H9 (cell line): ENCODE measurements at regions not wholly inside any gene's neighbourhood (a gene's known extent, or its start where the extent isn't known, plus 50 kb on each side); places are given as distances from the start of the nearest gene placed in this dataset.

Experiments
- DNase-seq: peaks from one replicate; pipeline ENCODE4 v3.0.0-alpha.2; 2017
- H2AFZ ChIP-seq: one replicate; pipeline ENCODE4 v1.6.1; 2013; ENCODE audit warnings: mild to moderate bottlenecking, low read length, control low read depth, moderate library complexity
- H2AK5ac ChIP-seq: 2 replicates; pipeline ENCODE4 v1.6.1; 2013; ENCODE audit warnings: low read length, control low read depth, mixed read lengths; ENCODE audit not compliant: insufficient read length
- H2BK120ac ChIP-seq: one replicate; pipeline ENCODE4 v1.6.1; 2013; ENCODE audit warnings: low read depth, mild to moderate bottlenecking, low read length, control low read depth, inconsistent platforms; ENCODE audit not compliant: poor library complexity, severe bottlenecking
- H2BK12ac ChIP-seq: 2 replicates; pipeline ENCODE4 v1.6.1; 2013; ENCODE audit warnings: low read length, control low read depth, mixed read lengths, low read depth; ENCODE audit not compliant: insufficient read length
- H2BK15ac ChIP-seq: 2 replicates; pipeline ENCODE4 v1.6.1; 2013; ENCODE audit warnings: low read depth, low read length, control low read depth
- H2BK20ac ChIP-seq: one replicate; pipeline ENCODE4 v1.6.1; 2013; ENCODE audit warnings: low read depth, mild to moderate bottlenecking, low read length, control low read depth, inconsistent platforms; ENCODE audit not compliant: poor library complexity, severe bottlenecking
- H2BK5ac ChIP-seq: 2 replicates; pipeline ENCODE4 v1.6.1; 2013; ENCODE audit warnings: low read length, control low read depth, mixed read lengths; ENCODE audit not compliant: insufficient read length
- H3K14ac ChIP-seq: 2 replicates; pipeline ENCODE4 v1.6.1; 2013; ENCODE audit warnings: low read length, control low read depth; ENCODE audit not compliant: insufficient read depth
- H3K18ac ChIP-seq: 2 replicates; pipeline ENCODE4 v1.6.1; 2013; ENCODE audit warnings: low read depth, mild to moderate bottlenecking, mixed read lengths, low read length, control low read depth; ENCODE audit not compliant: insufficient read length
- H3K23ac ChIP-seq: 2 replicates; pipeline ENCODE4 v1.6.1; 2013; ENCODE audit warnings: low read length, control low read depth, mixed read lengths, low read depth; ENCODE audit not compliant: insufficient read length
- H3K23me2 ChIP-seq: 2 replicates; pipeline ENCODE4 v1.6.1; 2013; ENCODE audit warnings: low read depth, mild to moderate bottlenecking, mixed read lengths, low read length, control low read depth; ENCODE audit not compliant: insufficient read length, poor library complexity, severe bottlenecking
- H3K27ac ChIP-seq: 2 replicates; pipeline ENCODE4 v1.5.1; 2013; ENCODE audit warnings: low read length, control low read depth, mixed read lengths, low read depth; ENCODE audit not compliant: insufficient read length
- H3K27me3 ChIP-seq: 2 replicates; pipeline ENCODE4 v1.6.1; 2013; ENCODE audit warnings: low read length, control low read depth, inconsistent platforms; ENCODE audit not compliant: insufficient read depth
- H3K4ac ChIP-seq: 2 replicates; pipeline ENCODE4 v1.6.1; 2013; ENCODE audit warnings: low read depth, mild to moderate bottlenecking, control low read depth, inconsistent platforms, low read length, moderate library complexity
- H3K4me1 ChIP-seq: 2 replicates; pipeline ENCODE4 v1.6.1; 2013; ENCODE audit warnings: low read length, control low read depth, inconsistent platforms; ENCODE audit not compliant: insufficient read depth
- H3K4me2 ChIP-seq: 2 replicates; pipeline ENCODE4 v1.6.1; 2013; ENCODE audit warnings: low read length, control low read depth, mixed read lengths; ENCODE audit not compliant: insufficient read length, insufficient read depth
- H3K56ac ChIP-seq: 2 replicates; pipeline ENCODE4 v1.6.1; 2013; ENCODE audit warnings: low read depth, mild to moderate bottlenecking, mixed read lengths, low read length, control low read depth; ENCODE audit not compliant: insufficient read length
- H3K79me1 ChIP-seq: 2 replicates; pipeline ENCODE4 v1.6.1; 2013; ENCODE audit warnings: low read depth, mild to moderate bottlenecking, moderate library complexity, low read length, control low read depth, inconsistent platforms; ENCODE audit not compliant: insufficient read depth, poor library complexity, severe bottlenecking
- H3K79me2 ChIP-seq: 2 replicates; pipeline ENCODE4 v1.6.1; 2013; ENCODE audit warnings: low read length, control low read depth, inconsistent platforms; ENCODE audit not compliant: insufficient read depth
- H3K9ac ChIP-seq: 2 replicates; pipeline ENCODE4 v1.6.1; 2013; ENCODE audit warnings: low read length, control low read depth, mixed read lengths; ENCODE audit not compliant: insufficient read length; ENCODE audit errors: extremely low read depth
- H3K9me3 ChIP-seq: one replicate; pipeline ENCODE4 v1.6.1; 2013; ENCODE audit warnings: low read depth, low read length, inconsistent platforms; ENCODE audit not compliant: control insufficient read depth
- H3T11ph ChIP-seq: one replicate; pipeline ENCODE4 v1.6.1; 2013; ENCODE audit warnings: mild to moderate bottlenecking, low read length, control low read depth, inconsistent platforms
- H4K20me1 ChIP-seq: one replicate; pipeline ENCODE4 v1.6.1; 2013; ENCODE audit not compliant: control insufficient read depth, insufficient read length, insufficient read depth
- H4K5ac ChIP-seq: 2 replicates; pipeline ENCODE4 v1.6.1; 2013; ENCODE audit warnings: low read depth, mild to moderate bottlenecking, mixed read lengths, low read length, control low read depth; ENCODE audit not compliant: insufficient read length
- H4K8ac ChIP-seq: replicated peaks from 2 replicates; pipeline ENCODE4 v1.6.1; 2013; ENCODE audit warnings: low read length, control low read depth, mixed read lengths, low read depth; ENCODE audit not compliant: insufficient read length
- H4K91ac ChIP-seq: 2 replicates; pipeline ENCODE4 v1.6.1; 2013; ENCODE audit warnings: low read depth, mild to moderate bottlenecking, moderate library complexity, mixed read lengths, low read length, control low read depth; ENCODE audit not compliant: insufficient read length
- H3K27ac Mint-ChIP-seq, 3 experiments: 2 replicates in 2 of 3; 3 replicates in 1 of 3; pipeline ENCODE4 v1.8.0; 2020 to 2021; ENCODE audit warnings: mixed read lengths in 3 of 3, mild to moderate bottlenecking in 1 of 3, moderate library complexity in 1 of 3
- H3K27me3 Mint-ChIP-seq: 2 replicates; pipeline ENCODE4 v1.8.0; 2021; ENCODE audit warnings: low read depth, mild to moderate bottlenecking, moderate library complexity, mixed read lengths
- H3K36me3 Mint-ChIP-seq, 3 experiments: 2 replicates in 2 of 3; 3 replicates in 1 of 3; pipeline ENCODE4 v1.8.0; 2020 to 2021; ENCODE audit warnings: low read depth in 3 of 3, mixed read lengths in 3 of 3; ENCODE audit not compliant: insufficient read depth in 1 of 3
- H3K4me1 Mint-ChIP-seq, 2 experiments: 2 replicates each; pipeline ENCODE4 v1.8.0; 2020; ENCODE audit warnings: mixed read lengths in 2 of 2
- H3K4me3 Mint-ChIP-seq, 2 experiments: 2 replicates in 1 of 2; 3 replicates in 1 of 2; pipeline ENCODE4 v1.8.0; 2020 to 2021; ENCODE audit warnings: mild to moderate bottlenecking in 2 of 2, mixed read lengths in 2 of 2, moderate library complexity in 1 of 2
- H3K9me3 Mint-ChIP-seq, 2 experiments: 2 replicates in 1 of 2; 3 replicates in 1 of 2; pipeline ENCODE4 v1.8.0; 2020; ENCODE audit warnings: mild to moderate bottlenecking in 2 of 2, mixed read lengths in 2 of 2, moderate library complexity in 1 of 2
- WGBS: extraction: QIAGEN DNeasy Blood & Tissue Kit; methylation state at CpG from one replicate; pipeline ENCODE4 v1.1.7; 2013; ENCODE audit warnings: missing lambda C conversion rate, low lambda C conversion rate, mixed read lengths; ENCODE audit not compliant: insufficient read length; ENCODE audit errors: extremely low coverage; 5-methylcytosine and 5-hydroxymethylcytosine counted together
- TF ChIP-seq, protein P1 (sequence below): fragments of 200-600 bp; sonication (generic); conservative IDR thresholded peaks from 3 replicates; pipeline ENCODE4 v1.8.0; 2021; ENCODE audit warnings: antibody characterized with exemption, mild to moderate bottlenecking

GRCh38 chr4:53732661-53733060, 141.4 kb upstream of the LNX1 start:
- no peak overlapping the region for H3K4me3 Mint-ChIP-seq
- WGBS = no CpG with 5 or more reads among the region's 1 CpG

More at GRCh38 chr4:53732661-53733060, 141.4 kb upstream of the LNX1 start:
- Histone ChIP-seq H4K20me1 (no peaks in the 10 kb centered on the region), H3K23me2 (no peaks in the 10 kb centered on the region), H2BK12ac (no peak overlapping the region), H4K8ac (no peak overlapping the region), H4K91ac (no peak overlapping the region), H2BK120ac (no peak overlapping the region), H2AFZ (no peak overlapping the region), H3K79me1 (no peaks in the 10 kb centered on the region), H4K5ac (no peak overlapping the region), H3K4me2 (no peak overlapping the region), H3K79me2 (no peaks in the 10 kb centered on the region), H3K9me3 (no peaks in the 10 kb centered on the region), H2BK5ac (no peak overlapping the region), H2BK20ac (no peak overlapping the region), H3K14ac (no peak overlapping the region), H3K18ac (no peak overlapping the region), H3K4ac (no peak overlapping the region), H3K56ac (no peak overlapping the region), H2AK5ac (no peak overlapping the region), H3K27ac (no peak overlapping the region), H3T11ph (no peak overlapping the region), H3K9ac (no peak overlapping the region), H3K27me3 (no peaks in the 10 kb centered on the region), H2BK15ac (no peak overlapping the region), H3K23ac (no peak overlapping the region), H3K4me1 (no peaks in the 10 kb centered on the region)
- no peak for DNase-seq
- Mint-ChIP-seq H3K36me3 (no peaks in the 10 kb centered on the region; a peak in 1 of 7 replicates), H3K27ac (peak overlapping the region in 1 of 3 experiments; percentile 34; a peak in 1 of 7 replicates), H3K27me3 (peaks cover 2% of the 10 kb centered on the region; the same call in 1 of the 2 replicates), H3K4me1 (no peaks in the 10 kb centered on the region), H3K9me3 (no peaks in the 10 kb centered on the region)
- TF ChIP-seq, protein P1, sequence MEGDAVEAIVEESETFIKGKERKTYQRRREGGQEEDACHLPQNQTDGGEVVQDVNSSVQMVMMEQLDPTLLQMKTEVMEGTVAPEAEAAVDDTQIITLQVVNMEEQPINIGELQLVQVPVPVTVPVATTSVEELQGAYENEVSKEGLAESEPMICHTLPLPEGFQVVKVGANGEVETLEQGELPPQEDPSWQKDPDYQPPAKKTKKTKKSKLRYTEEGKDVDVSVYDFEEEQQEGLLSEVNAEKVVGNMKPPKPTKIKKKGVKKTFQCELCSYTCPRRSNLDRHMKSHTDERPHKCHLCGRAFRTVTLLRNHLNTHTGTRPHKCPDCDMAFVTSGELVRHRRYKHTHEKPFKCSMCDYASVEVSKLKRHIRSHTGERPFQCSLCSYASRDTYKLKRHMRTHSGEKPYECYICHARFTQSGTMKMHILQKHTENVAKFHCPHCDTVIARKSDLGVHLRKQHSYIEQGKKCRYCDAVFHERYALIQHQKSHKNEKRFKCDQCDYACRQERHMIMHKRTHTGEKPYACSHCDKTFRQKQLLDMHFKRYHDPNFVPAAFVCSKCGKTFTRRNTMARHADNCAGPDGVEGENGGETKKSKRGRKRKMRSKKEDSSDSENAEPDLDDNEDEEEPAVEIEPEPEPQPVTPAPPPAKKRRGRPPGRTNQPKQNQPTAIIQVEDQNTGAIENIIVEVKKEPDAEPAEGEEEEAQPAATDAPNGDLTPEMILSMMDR = no peak
